SK-N-SH treated with all-trans-retinoic acid at 6 μM for 48 hours (cell line): ENCODE measurements at regions not wholly inside any gene's neighbourhood (a gene's known extent, or its start where the extent isn't known, plus 50 kb on each side); places are given as distances from the start of the nearest gene placed in this dataset.

Experiments used
- ATAC-seq: fragments of 200-7000 bp; cut with Tn5 transposase; 3 replicates; pipeline ENCODE4 v1.9.1; 2020; ENCODE audit warnings: mild to moderate bottlenecking, moderate library complexity
- ARNTL ChIP-seq: fragments of 450-650 bp; formaldehyde crosslinking; IDR thresholded peaks from 2 replicates; pipeline ENCODE4 v1.5.0; 2020; ENCODE audit warnings: low read depth, mild to moderate bottlenecking, moderate library complexity, borderline replicate concordance
- BACH2 ChIP-seq: fragments of 250-450 bp; sonication (Bioruptor Pico); IDR thresholded peaks from 2 replicates; pipeline ENCODE4 v1.9.0; 2021; ENCODE audit warnings: mild to moderate bottlenecking, borderline replicate concordance
- CSDC2 ChIP-seq: fragments of 250-450 bp; sonication (Bioruptor Pico); IDR thresholded peaks from 2 replicates; pipeline ENCODE4 v1.5.0; 2020; ENCODE audit warnings: mild to moderate bottlenecking, moderate library complexity
- ESRRG ChIP-seq: fragments of 250-450 bp; sonication (Bioruptor Pico); IDR thresholded peaks from 2 replicates; pipeline ENCODE4 v1.6.1; 2021; ENCODE audit warnings: mild to moderate bottlenecking
- GLIS3 ChIP-seq: fragments of 250-450 bp; sonication (Bioruptor Pico); IDR thresholded peaks from 2 replicates; pipeline ENCODE4 v1.5.0; 2020; ENCODE audit warnings: mild to moderate bottlenecking, moderate library complexity
- ISL1 ChIP-seq: fragments of 250-450 bp; sonication (Bioruptor Pico); IDR thresholded peaks from 2 replicates; pipeline ENCODE4 v2.1.2; 2022; ENCODE audit warnings: mild to moderate bottlenecking, moderate library complexity
- OSR1 ChIP-seq: fragments of 250-450 bp; sonication (Bioruptor Pico); IDR thresholded peaks from 2 replicates; pipeline ENCODE4 v1.8.0; 2022; ENCODE audit warnings: moderate library complexity, mild to moderate bottlenecking, inconsistent platforms
- PATZ1 ChIP-seq: fragments of 250-450 bp; sonication (Bioruptor Pico); IDR thresholded peaks from 2 replicates; pipeline ENCODE4 v1.8.0; 2020; ENCODE audit warnings: mild to moderate bottlenecking, moderate library complexity, borderline replicate concordance
- POU6F1 ChIP-seq: fragments of 250-450 bp; sonication (Bioruptor Pico); IDR thresholded peaks from 2 replicates; pipeline ENCODE4 v1.8.0; 2021; ENCODE audit warnings: low read depth, mild to moderate bottlenecking, moderate library complexity, borderline replicate concordance
- PPARA ChIP-seq: fragments of 250-450 bp; sonication (Bioruptor Pico); IDR thresholded peaks from 2 replicates; pipeline ENCODE4 v1.5.0; 2020; ENCODE audit warnings: mild to moderate bottlenecking, borderline replicate concordance
- RARB ChIP-seq: fragments of 250-450 bp; sonication (Bioruptor Pico); IDR thresholded peaks from 2 replicates; pipeline ENCODE4 v1.8.0; 2021; ENCODE audit warnings: mild to moderate bottlenecking, moderate library complexity
- SNAI2 ChIP-seq: fragments of 250-450 bp; sonication (Bioruptor Pico); IDR thresholded peaks from 2 replicates; pipeline ENCODE4 v1.5.0; 2020; ENCODE audit warnings: mild to moderate bottlenecking, moderate library complexity
- TOX ChIP-seq: fragments of 250-450 bp; sonication (Bioruptor Pico); IDR thresholded peaks from 2 replicates; pipeline ENCODE4 v1.8.0; 2021; ENCODE audit warnings: mild to moderate bottlenecking, moderate library complexity, borderline replicate concordance
- ZC3H10 ChIP-seq: fragments of 250-450 bp; sonication (Bioruptor Pico); IDR thresholded peaks from 2 replicates; pipeline ENCODE4 v1.5.1; 2021; ENCODE audit warnings: mild to moderate bottlenecking, moderate library complexity
- ZFP3 ChIP-seq: fragments of 250-450 bp; sonication (Bioruptor Pico); IDR thresholded peaks from 2 replicates; pipeline ENCODE4 v1.5.0; 2020; ENCODE audit warnings: mild to moderate bottlenecking, moderate library complexity
- ZFP30 ChIP-seq: fragments of 450-650 bp; formaldehyde crosslinking; IDR thresholded peaks from 2 replicates; pipeline ENCODE4 v1.5.0; 2022; ENCODE audit warnings: mild to moderate bottlenecking, moderate library complexity
- ZNF565 ChIP-seq: fragments of 450-650 bp; formaldehyde crosslinking; conservative IDR thresholded peaks from 2 replicates; pipeline ENCODE4 v1.5.0; 2020; ENCODE audit warnings: low read depth, mild to moderate bottlenecking, moderate library complexity
- ZNF70 ChIP-seq: fragments of 450-650 bp; formaldehyde crosslinking; IDR thresholded peaks from 2 replicates; pipeline ENCODE4 v1.5.0; 2020; ENCODE audit warnings: mild to moderate bottlenecking, moderate library complexity
- ZNF8 ChIP-seq: fragments of 450-650 bp; formaldehyde crosslinking; IDR thresholded peaks from 2 replicates; pipeline ENCODE4 v1.5.0; 2020; ENCODE audit warnings: mild to moderate bottlenecking, moderate library complexity
- TF ChIP-seq, protein P1 (sequence below): fragments of 250-450 bp; sonication (Bioruptor Pico); IDR thresholded peaks from 2 replicates; pipeline ENCODE4 v1.5.1; 2020; ENCODE audit warnings: low read depth, mild to moderate bottlenecking, moderate library complexity
- TF ChIP-seq, protein P2 (sequence below): fragments of 250-450 bp; sonication (Bioruptor Pico); IDR thresholded peaks from 2 replicates; pipeline ENCODE4 v1.5.0; 2020; ENCODE audit warnings: mild to moderate bottlenecking, moderate library complexity
- TF ChIP-seq, protein P3 (sequence below): fragments of 250-450 bp; sonication (Bioruptor Pico); IDR thresholded peaks from 2 replicates; pipeline ENCODE4 v1.5.1; 2021; ENCODE audit warnings: mild to moderate bottlenecking, moderate library complexity

GRCh38 chr20:16885746-16886145 lies 137.6 kb downstream of the OTOR start:
- TF ChIP-seq RARB (no peak), PATZ1 (CRISPR knock-in tag) (no peak), GLIS3 (no peak), CSDC2 (CRISPR knock-in tag) (no peak), ISL1 (CRISPR knock-in tag) (no peak), TOX (CRISPR knock-in tag) (no peak), ZNF565 (CRISPR knock-in tag) (no peak), ARNTL (CRISPR knock-in tag) (no peak), ZC3H10 (CRISPR knock-in tag) (no peak), ZNF70 (no peak), ESRRG (CRISPR knock-in tag) (no peak), ZFP3 (no peak), PPARA (no peak), BACH2 (CRISPR knock-in tag) (no peak), SNAI2 (CRISPR knock-in tag) (no peak)
- TF ChIP-seq, protein P1, sequence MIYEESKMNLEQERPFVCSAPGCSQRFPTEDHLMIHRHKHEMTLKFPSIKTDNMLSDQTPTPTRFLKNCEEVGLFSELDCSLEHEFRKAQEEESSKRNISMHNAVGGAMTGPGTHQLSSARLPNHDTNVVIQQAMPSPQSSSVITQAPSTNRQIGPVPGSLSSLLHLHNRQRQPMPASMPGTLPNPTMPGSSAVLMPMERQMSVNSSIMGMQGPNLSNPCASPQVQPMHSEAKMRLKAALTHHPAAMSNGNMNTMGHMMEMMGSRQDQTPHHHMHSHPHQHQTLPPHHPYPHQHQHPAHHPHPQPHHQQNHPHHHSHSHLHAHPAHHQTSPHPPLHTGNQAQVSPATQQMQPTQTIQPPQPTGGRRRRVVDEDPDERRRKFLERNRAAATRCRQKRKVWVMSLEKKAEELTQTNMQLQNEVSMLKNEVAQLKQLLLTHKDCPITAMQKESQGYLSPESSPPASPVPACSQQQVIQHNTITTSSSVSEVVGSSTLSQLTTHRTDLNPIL: no peak
- TF ChIP-seq, protein P2, sequence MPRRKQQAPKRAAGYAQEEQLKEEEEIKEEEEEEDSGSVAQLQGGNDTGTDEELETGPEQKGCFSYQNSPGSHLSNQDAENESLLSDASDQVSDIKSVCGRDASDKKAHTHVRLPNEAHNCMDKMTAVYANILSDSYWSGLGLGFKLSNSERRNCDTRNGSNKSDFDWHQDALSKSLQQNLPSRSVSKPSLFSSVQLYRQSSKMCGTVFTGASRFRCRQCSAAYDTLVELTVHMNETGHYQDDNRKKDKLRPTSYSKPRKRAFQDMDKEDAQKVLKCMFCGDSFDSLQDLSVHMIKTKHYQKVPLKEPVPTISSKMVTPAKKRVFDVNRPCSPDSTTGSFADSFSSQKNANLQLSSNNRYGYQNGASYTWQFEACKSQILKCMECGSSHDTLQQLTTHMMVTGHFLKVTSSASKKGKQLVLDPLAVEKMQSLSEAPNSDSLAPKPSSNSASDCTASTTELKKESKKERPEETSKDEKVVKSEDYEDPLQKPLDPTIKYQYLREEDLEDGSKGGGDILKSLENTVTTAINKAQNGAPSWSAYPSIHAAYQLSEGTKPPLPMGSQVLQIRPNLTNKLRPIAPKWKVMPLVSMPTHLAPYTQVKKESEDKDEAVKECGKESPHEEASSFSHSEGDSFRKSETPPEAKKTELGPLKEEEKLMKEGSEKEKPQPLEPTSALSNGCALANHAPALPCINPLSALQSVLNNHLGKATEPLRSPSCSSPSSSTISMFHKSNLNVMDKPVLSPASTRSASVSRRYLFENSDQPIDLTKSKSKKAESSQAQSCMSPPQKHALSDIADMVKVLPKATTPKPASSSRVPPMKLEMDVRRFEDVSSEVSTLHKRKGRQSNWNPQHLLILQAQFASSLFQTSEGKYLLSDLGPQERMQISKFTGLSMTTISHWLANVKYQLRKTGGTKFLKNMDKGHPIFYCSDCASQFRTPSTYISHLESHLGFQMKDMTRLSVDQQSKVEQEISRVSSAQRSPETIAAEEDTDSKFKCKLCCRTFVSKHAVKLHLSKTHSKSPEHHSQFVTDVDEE (CRISPR knock-in tag): no peak
- TF ChIP-seq, protein P3, sequence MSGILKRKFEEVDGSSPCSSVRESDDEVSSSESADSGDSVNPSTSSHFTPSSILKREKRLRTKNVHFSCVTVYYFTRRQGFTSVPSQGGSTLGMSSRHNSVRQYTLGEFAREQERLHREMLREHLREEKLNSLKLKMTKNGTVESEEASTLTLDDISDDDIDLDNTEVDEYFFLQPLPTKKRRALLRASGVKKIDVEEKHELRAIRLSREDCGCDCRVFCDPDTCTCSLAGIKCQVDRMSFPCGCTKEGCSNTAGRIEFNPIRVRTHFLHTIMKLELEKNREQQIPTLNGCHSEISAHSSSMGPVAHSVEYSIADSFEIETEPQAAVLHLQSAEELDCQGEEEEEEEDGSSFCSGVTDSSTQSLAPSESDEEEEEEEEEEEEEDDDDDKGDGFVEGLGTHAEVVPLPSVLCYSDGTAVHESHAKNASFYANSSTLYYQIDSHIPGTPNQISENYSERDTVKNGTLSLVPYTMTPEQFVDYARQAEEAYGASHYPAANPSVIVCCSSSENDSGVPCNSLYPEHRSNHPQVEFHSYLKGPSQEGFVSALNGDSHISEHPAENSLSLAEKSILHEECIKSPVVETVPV (CRISPR knock-in tag): no peak
- ATAC-seq: no peak

DNA sequence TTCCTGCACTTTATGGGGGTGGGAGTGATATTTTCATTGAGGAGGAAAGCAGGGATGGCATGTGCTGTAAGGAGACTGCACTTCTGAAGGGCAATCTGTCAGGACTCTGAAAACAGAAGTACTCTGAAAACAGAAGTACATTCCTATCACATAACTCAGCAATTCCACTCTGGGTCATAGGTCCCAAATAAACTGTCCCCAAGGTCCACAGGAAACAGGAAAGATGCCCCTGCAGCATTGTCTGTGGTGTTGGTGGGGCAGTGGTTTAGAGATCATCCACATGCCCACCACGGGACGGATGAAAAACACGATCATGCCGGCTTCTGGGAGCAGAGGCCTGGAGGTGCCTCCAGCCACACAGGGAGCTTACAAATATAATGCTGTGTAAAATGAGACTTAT lies 150.3 kb downstream of the OTOR start:
- peak; percentile 40; the same call in 1 of the 3 replicates for ATAC-seq
- TF ChIP-seq ZNF70 (no peak), GLIS3 (no peak), PATZ1 (CRISPR knock-in tag) (no peak), BACH2 (CRISPR knock-in tag) (no peak), CSDC2 (CRISPR knock-in tag) (no peak), PPARA (no peak), ESRRG (CRISPR knock-in tag) (no peak), OSR1 (CRISPR knock-in tag) (no peak), ZFP30 (CRISPR knock-in tag) (no peak), POU6F1 (CRISPR knock-in tag) (no peak), ZNF8 (CRISPR knock-in tag) (no peak)
- TF ChIP-seq, protein P3 (CRISPR knock-in tag): no peak
